ENCODE measurements at regions not wholly inside any gene's neighbourhood (a gene's known extent, or its start where the extent isn't known, plus 50 kb on each side); places are given as distances from the start of the nearest gene placed in this dataset.

DNA sequence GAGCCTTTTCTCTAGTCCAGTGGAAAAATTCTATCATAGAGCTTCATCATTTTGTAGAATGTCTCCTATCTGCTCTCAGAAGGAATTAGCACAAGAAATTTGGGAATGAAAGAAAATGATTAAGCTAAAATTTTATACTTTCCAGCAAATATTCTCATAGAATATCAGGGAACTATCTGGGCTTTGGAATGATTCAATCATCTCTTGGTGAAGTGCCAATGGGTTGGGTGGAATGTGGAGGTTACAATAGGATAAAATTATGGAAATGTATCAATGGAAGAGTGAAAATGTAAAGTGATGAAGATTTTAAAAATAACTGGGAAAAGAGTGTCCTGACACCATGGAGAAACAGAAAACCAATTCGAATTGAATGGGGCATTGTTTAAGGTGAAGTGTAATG lies 119.0 kb upstream of the MID1 start:
- TF ChIP-seq, protein P1, sequence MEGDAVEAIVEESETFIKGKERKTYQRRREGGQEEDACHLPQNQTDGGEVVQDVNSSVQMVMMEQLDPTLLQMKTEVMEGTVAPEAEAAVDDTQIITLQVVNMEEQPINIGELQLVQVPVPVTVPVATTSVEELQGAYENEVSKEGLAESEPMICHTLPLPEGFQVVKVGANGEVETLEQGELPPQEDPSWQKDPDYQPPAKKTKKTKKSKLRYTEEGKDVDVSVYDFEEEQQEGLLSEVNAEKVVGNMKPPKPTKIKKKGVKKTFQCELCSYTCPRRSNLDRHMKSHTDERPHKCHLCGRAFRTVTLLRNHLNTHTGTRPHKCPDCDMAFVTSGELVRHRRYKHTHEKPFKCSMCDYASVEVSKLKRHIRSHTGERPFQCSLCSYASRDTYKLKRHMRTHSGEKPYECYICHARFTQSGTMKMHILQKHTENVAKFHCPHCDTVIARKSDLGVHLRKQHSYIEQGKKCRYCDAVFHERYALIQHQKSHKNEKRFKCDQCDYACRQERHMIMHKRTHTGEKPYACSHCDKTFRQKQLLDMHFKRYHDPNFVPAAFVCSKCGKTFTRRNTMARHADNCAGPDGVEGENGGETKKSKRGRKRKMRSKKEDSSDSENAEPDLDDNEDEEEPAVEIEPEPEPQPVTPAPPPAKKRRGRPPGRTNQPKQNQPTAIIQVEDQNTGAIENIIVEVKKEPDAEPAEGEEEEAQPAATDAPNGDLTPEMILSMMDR (IDR thresholded peaks at IDR 0.05; ENCODE audit: low read length), result no peak
- TF ChIP-seq EZH2 (IDR thresholded peaks at IDR 0.05; ENCODE audit: borderline replicate concordance, low read length), result no peak
